ENCODE measurements at regions not wholly inside any gene's neighbourhood (a gene's known extent, or its start where the extent isn't known, plus 50 kb on each side); places are given as distances from the start of the nearest gene placed in this dataset.

GRCh38 chr1:244965185-244966030, 101.1 kb upstream of the HNRNPU start:
- TF ChIP-seq REST (IDR thresholded peaks at IDR 0.05; ENCODE audit: borderline replicate concordance) (no peak), RAD21 (conservative IDR thresholded peaks at IDR 0.05) (no peak), CTCF (IDR thresholded peaks at IDR 0.05; ENCODE audit: poor library complexity, severe bottlenecking) (no peak), EZH2 (IDR thresholded peaks at IDR 0.05; ENCODE audit: borderline replicate concordance, insufficient read depth, low read length, poor library complexity, severe bottlenecking) (no peak), EP300 (conservative IDR thresholded peaks at IDR 0.05; ENCODE audit: poor library complexity, severe bottlenecking) (no peak), TAF1 (IDR thresholded peaks at IDR 0.05; ENCODE audit: low read depth) (no peak), POLR2AphosphoS5 (IDR thresholded peaks at IDR 0.05) (no peak)

Measured in neural cell (in vitro differentiated cells).